ENCODE measurements at regions not wholly inside any gene's neighbourhood (a gene's known extent, or its start where the extent isn't known, plus 50 kb on each side); places are given as distances from the start of the nearest gene placed in this dataset.

GRCh38 chr5:92674321-92674720 is 906.7 kb downstream of the NR2F1-AS1 start:
- TF ChIP-seq POLR2A (IDR thresholded peaks at IDR 0.05) (no peak), CTCF (IDR thresholded peaks at IDR 0.05) (no peak)

Data from thyroid gland (tissue), 4 donors.